Stimulated activated CD4-positive, alpha-beta T cell treated with anti-CD3 and anti-CD28 coated beads, TNF-alpha, amount 100 ng/mL, for 24 hours (primary cell): ENCODE measurements at regions not wholly inside any gene's neighbourhood (a gene's known extent, or its start where the extent isn't known, plus 50 kb on each side); places are given as distances from the start of the nearest gene placed in this dataset.
"Not testable (repeated sequence)": the region's sequence is repeated elsewhere in the genome, so short reads cannot be mapped to it uniquely, and the experiment has no call there.

Source experiments
- DNase-seq, 3 experiments: peaks; one replicate each; pipeline ENCODE4 v3.0.0-alpha.2; 2020; ENCODE audit warnings: low read depth in 3 of 3

GRCh38 chr3:152581951-152582350 is 253.0 kb upstream of the P2RY1 start:
- DNase-seq: no peak

GRCh38 chr3:152583963-152584362 is 251.0 kb upstream of the P2RY1 start:
- DNase-seq: no peak

- no peak for DNase-seq
Measured at GRCh38 chr3:152586974-152587373, 248.0 kb upstream of the P2RY1 start.

GRCh38 chr3:152587861-152588260 is 247.1 kb upstream of the P2RY1 start:
- DNase-seq: no peak

- no peak for DNase-seq
Measured at GRCh38 chr3:152589644-152590043, 245.3 kb upstream of the P2RY1 start.

- no peak for DNase-seq
Measured at GRCh38 chr3:152591515-152591914, 243.4 kb upstream of the P2RY1 start.

- DNase-seq: no peak
Measured at GRCh38 chr3:152593242-152593641, 241.7 kb upstream of the P2RY1 start.

GRCh38 chr3:152595975-152596821 is 238.7 kb upstream of the P2RY1 start:
- DNase-seq: no peak

GRCh38 chr3:152596832-152597231 is 238.1 kb upstream of the P2RY1 start:
- DNase-seq: not testable (repeated sequence)

- no peak for DNase-seq
Measured at GRCh38 chr3:152606146-152606545, 228.8 kb upstream of the P2RY1 start.

- no peak for DNase-seq
Measured at GRCh38 chr3:152607179-152607578, 227.8 kb upstream of the P2RY1 start.

- no peak for DNase-seq
Measured at GRCh38 chr3:152608696-152609594, 226.0 kb upstream of the P2RY1 start.

GRCh38 chr3:152609891-152610290 is 225.0 kb upstream of the P2RY1 start:
- no peak for DNase-seq

- DNase-seq: no peak
Measured at GRCh38 chr3:152610622-152611021, 224.3 kb upstream of the P2RY1 start.

- no peak for DNase-seq
Measured at GRCh38 chr3:152611905-152612304, 223.0 kb upstream of the P2RY1 start.

- DNase-seq: no peak
Measured at GRCh38 chr3:152613851-152614250, 221.1 kb upstream of the P2RY1 start.

GRCh38 chr3:152615681-152616080 is 219.2 kb upstream of the P2RY1 start:
- no peak for DNase-seq

GRCh38 chr3:152617609-152618008 is 217.3 kb upstream of the P2RY1 start:
- DNase-seq: no peak

GRCh38 chr3:152618529-152618928 is 216.4 kb upstream of the P2RY1 start:
- DNase-seq: no peak

- no peak for DNase-seq
Measured at GRCh38 chr3:152619691-152620090, 215.2 kb upstream of the P2RY1 start.

GRCh38 chr3:152620395-152620794 is 214.5 kb upstream of the P2RY1 start:
- no peak for DNase-seq

GRCh38 chr3:152621006-152621868 is 213.7 kb upstream of the P2RY1 start:
- no peak for DNase-seq
